GM19328 (cell line): ENCODE measurements at regions not wholly inside any gene's neighbourhood (a gene's known extent, or its start where the extent isn't known, plus 50 kb on each side); places are given as distances from the start of the nearest gene placed in this dataset.

ENCODE experiments used
- ATAC-seq: cut with Tn5 transposase; IDR thresholded peaks from one replicate; pipeline ENCODE4 v1.9.1; 2021; ENCODE audit warnings: mild to moderate bottlenecking, moderate library complexity; ENCODE audit not compliant: unreplicated experiment

GRCh38 chr4:110770353-110770752, 147.5 kb upstream of the PITX2 start:
- ATAC-seq = no peak

GRCh38 chr4:110778521-110778920, 155.6 kb upstream of the PITX2 start:
- ATAC-seq = no peak

- no peak for ATAC-seq
Measured at GRCh38 chr4:110780538-110780937, 157.7 kb upstream of the PITX2 start.

GRCh38 chr4:110781944-110782343, 159.1 kb upstream of the PITX2 start:
- ATAC-seq = no peak

GRCh38 chr4:110787109-110787508, 164.2 kb upstream of the PITX2 start:
- ATAC-seq = no peak

GRCh38 chr4:110787707-110788106, 164.8 kb upstream of the PITX2 start:
- no peak for ATAC-seq

GRCh38 chr4:110788302-110788701, 165.4 kb upstream of the PITX2 start:
- no peak for ATAC-seq

GRCh38 chr4:110792036-110792435, 169.2 kb upstream of the PITX2 start:
- no peak for ATAC-seq

- ATAC-seq = no peak
Measured at GRCh38 chr4:110793381-110793801, 170.5 kb upstream of the PITX2 start.

GRCh38 chr4:110793890-110794554, 171.1 kb upstream of the PITX2 start:
- no peak for ATAC-seq

- ATAC-seq = no peak
Measured at GRCh38 chr4:110795971-110796370, 173.1 kb upstream of the PITX2 start.

GRCh38 chr4:110797486-110797885, 174.6 kb upstream of the PITX2 start:
- ATAC-seq = no peak

GRCh38 chr4:110798687-110799086, 175.8 kb upstream of the PITX2 start:
- ATAC-seq = no peak

- ATAC-seq = no peak
Measured at GRCh38 chr4:110799211-110799610, 176.3 kb upstream of the PITX2 start.

GRCh38 chr4:110801591-110801990, 178.7 kb upstream of the PITX2 start:
- ATAC-seq = no peak

- ATAC-seq = no peak
Measured at GRCh38 chr4:110808351-110808878, 185.5 kb upstream of the PITX2 start.

- ATAC-seq = no peak
Measured at GRCh38 chr4:110815950-110816349, 193.1 kb upstream of the PITX2 start.

- no peak for ATAC-seq
Measured at GRCh38 chr4:110816367-110816766, 193.5 kb upstream of the PITX2 start.

GRCh38 chr4:110821186-110821585, 198.3 kb upstream of the PITX2 start:
- no peak for ATAC-seq

- ATAC-seq = no peak
Measured at GRCh38 chr4:110823251-110823650, 200.4 kb upstream of the PITX2 start.

- no peak for ATAC-seq
Measured at GRCh38 chr4:110824344-110824743, 201.5 kb upstream of the PITX2 start.

- ATAC-seq = no peak
Measured at GRCh38 chr4:110826656-110827055, 203.8 kb upstream of the PITX2 start.

GRCh38 chr4:110830461-110830860, 207.6 kb upstream of the PITX2 start:
- ATAC-seq = no peak
